Tibial nerve (tissue), 4 donors: ENCODE measurements at regions not wholly inside any gene's neighbourhood (a gene's known extent, or its start where the extent isn't known, plus 50 kb on each side); places are given as distances from the start of the nearest gene placed in this dataset.

ENCODE experiments used
- CTCF ChIP-seq, 5 experiments: fragments of 200-600 bp in 3 of 5; fragments of 450-650 bp in 2 of 5; sonication (generic) in 3 of 5; IDR thresholded peaks; one replicate each; pipeline ENCODE4 v1.5.1; 2016 to 2019; ENCODE audit warnings: antibody characterized with exemption in 5 of 5, mild to moderate bottlenecking in 3 of 5, moderate library complexity in 2 of 5
- EP300 ChIP-seq, 2 donors: sonication (generic); formaldehyde crosslinking; IDR thresholded peaks; one replicate each; pipeline ENCODE4 v1.6.1; 2017; ENCODE audit warnings: antibody characterized with exemption in 2 of 2, mild to moderate bottlenecking in 1 of 2
- POLR2A ChIP-seq, 2 donors: fragments of 450-650 bp; IDR thresholded peaks; one replicate each; pipeline ENCODE4 v1.6.1; 2017; ENCODE audit warnings: antibody characterized with exemption in 2 of 2, mild to moderate bottlenecking in 2 of 2, moderate library complexity in 2 of 2

DNA sequence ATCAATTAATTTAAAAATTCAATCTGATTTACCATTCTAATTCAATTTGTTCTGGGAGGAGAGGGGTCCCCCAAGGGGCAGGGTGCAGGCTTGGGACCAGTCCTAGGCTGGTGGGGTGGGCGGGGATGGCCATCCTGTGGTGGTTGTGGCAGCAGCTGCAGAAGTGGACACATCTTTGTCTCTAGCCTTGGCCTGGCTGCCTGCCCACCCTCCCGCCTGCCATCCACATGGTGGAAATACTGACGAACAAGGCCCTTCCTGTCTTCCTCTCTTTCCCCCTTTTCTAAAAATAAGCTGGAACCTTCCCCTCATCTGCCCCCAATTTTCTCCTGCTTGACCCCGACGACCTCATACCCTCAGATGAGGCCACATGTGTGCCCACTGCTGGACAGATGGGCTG is 130.9 kb downstream of the FOXD2 start:
- TF ChIP-seq CTCF (IDR thresholded peaks at IDR 0.05): no peak
- no peak for TF ChIP-seq POLR2A (IDR thresholded peaks at IDR 0.05)
- no peak for TF ChIP-seq EP300 (IDR thresholded peaks at IDR 0.05)
